Loucy (cell line): ENCODE measurements at regions not wholly inside any gene's neighbourhood (a gene's known extent, or its start where the extent isn't known, plus 50 kb on each side); places are given as distances from the start of the nearest gene placed in this dataset.

Experiments used
- CTCF ChIP-seq: fragments of 200-600 bp; sonication (generic); conservative IDR thresholded peaks from 2 replicates; pipeline ENCODE4 v1.5.1; 2014; ENCODE audit warnings: mild to moderate bottlenecking, antibody characterized with exemption, low read length
- EZH2phosphoT487 ChIP-seq: fragments of 200-600 bp; IDR thresholded peaks from 2 replicates; pipeline ENCODE4 v1.6.1; 2018; ENCODE audit warnings: antibody characterized with exemption, mild to moderate bottlenecking, moderate library complexity, borderline replicate concordance

GRCh38 chr20:51210084-51210483 is 187.2 kb upstream of the KCNG1 start:
- TF ChIP-seq CTCF (no peak), EZH2phosphoT487 (no peak)
